SU-DHL-6 (cell line): ENCODE measurements at regions not wholly inside any gene's neighbourhood (a gene's known extent, or its start where the extent isn't known, plus 50 kb on each side); places are given as distances from the start of the nearest gene placed in this dataset.

Experiments used
- H2AFZ ChIP-seq: fragments of 200-600 bp; sonication (generic); 2 replicates; pipeline ENCODE4 v1.6.1; 2014; ENCODE audit warnings: low read depth, mild to moderate bottlenecking, moderate library complexity, mixed read lengths, antibody characterized with exemption, low read length; ENCODE audit not compliant: severe bottlenecking
- H3F3A ChIP-seq: fragments of 200-600 bp; shearing (Covaris generic); 2 replicates; pipeline ENCODE4 v1.6.0; 2016; ENCODE audit warnings: antibody characterized with exemption, mild to moderate bottlenecking; ENCODE audit not compliant: insufficient read depth
- H3K27ac ChIP-seq: fragments of 200-600 bp; sonication (generic); 2 replicates; pipeline ENCODE4 v1.5.1; 2016; ENCODE audit warnings: low read depth, mild to moderate bottlenecking, low read length, moderate library complexity, mixed read lengths
- H3K27me3 ChIP-seq: fragments of 200-600 bp; sonication (generic), shearing (Covaris generic); 2 replicates; pipeline ENCODE4 v1.6.0; 2014; ENCODE audit warnings: mild to moderate bottlenecking, low read length
- H3K36me3 ChIP-seq: fragments of 200-600 bp; sonication (generic); 2 replicates; pipeline ENCODE4 v1.6.1; 2014; ENCODE audit warnings: mild to moderate bottlenecking, low read length, mixed read lengths
- H3K4me2 ChIP-seq: fragments of 300-600, 200-600 bp; shearing (Covaris generic), sonication (generic); 2 replicates; pipeline ENCODE4 v1.6.0; 2014; ENCODE audit warnings: low read length, low read depth, mild to moderate bottlenecking; ENCODE audit not compliant: poor library complexity, severe bottlenecking
- H3K4me3 ChIP-seq: fragments of 200-600 bp; sonication (generic); 2 replicates; pipeline ENCODE4 v1.5.1; 2014; ENCODE audit warnings: antibody characterized with exemption, low read length, mild to moderate bottlenecking, mixed read lengths; ENCODE audit not compliant: insufficient read depth, poor library complexity, severe bottlenecking
- H3K79me2 ChIP-seq: fragments of 200-600 bp; sonication (generic); 2 replicates; pipeline ENCODE4 v1.6.1; 2014; ENCODE audit warnings: mild to moderate bottlenecking, low read length, moderate library complexity; ENCODE audit not compliant: insufficient read depth
- H3K9ac ChIP-seq: fragments of 200-600 bp; sonication (generic); 2 replicates; pipeline ENCODE4 v1.7.0; 2014; ENCODE audit warnings: mild to moderate bottlenecking, low read length
- H3K9me2 ChIP-seq: fragments of 200-600 bp; sonication (generic); replicated peaks from 2 replicates; pipeline ENCODE4 v1.6.1; 2014; ENCODE audit warnings: low read length; ENCODE audit not compliant: insufficient read depth
- H3K9me3 ChIP-seq: fragments of 200-600 bp; sonication (generic); 2 replicates; pipeline ENCODE4 v1.6.1; 2014; ENCODE audit warnings: low read length, mixed read lengths; ENCODE audit not compliant: insufficient read depth
- H4K20me1 ChIP-seq: fragments of 200-600 bp; sonication (generic); 2 replicates; pipeline ENCODE4 v1.6.1; 2014; ENCODE audit warnings: low read depth, mild to moderate bottlenecking, antibody characterized with exemption, low read length, moderate library complexity, mixed read lengths
- EZH2phosphoT487 ChIP-seq: fragments of 200-600 bp; sonication (generic), shearing (Covaris generic); conservative IDR thresholded peaks from 2 replicates; pipeline ENCODE4 v1.6.1; 2018; ENCODE audit warnings: mild to moderate bottlenecking, antibody characterized with exemption, low read length, moderate library complexity, mixed read lengths
- TF ChIP-seq, protein P1 (sequence below): fragments of 200-600 bp; sonication (generic); IDR thresholded peaks from one replicate; pipeline ENCODE4 v1.5.1; 2017; ENCODE audit warnings: antibody characterized with exemption, mild to moderate bottlenecking, low read length, moderate library complexity; ENCODE audit not compliant: insufficient read depth, poor library complexity, severe bottlenecking

DNA sequence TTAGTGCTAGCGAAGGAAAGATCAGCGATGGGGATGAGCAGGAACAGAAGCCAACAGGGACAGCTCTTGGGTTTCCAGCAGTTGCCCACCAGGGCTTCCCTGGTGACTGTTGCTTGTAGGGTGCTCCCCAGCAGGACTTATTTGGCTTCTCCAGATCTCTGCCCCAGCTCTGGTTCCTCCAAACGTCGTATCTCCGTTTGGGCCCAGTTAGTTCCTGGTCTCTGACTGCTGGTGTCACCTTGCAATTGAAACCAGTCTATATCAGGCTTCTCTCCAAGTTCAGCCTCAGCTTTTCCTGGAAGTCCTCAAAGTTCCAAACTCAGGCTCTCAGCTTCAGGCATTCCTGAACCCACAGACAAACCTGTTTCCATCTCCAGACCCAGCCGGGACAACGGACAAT, 70.8 kb upstream of the NXT1 start:
- H3K27me3 ChIP-seq = no peaks in the 10 kb centered on the region
- H3K9me3 ChIP-seq = no peaks in the 10 kb centered on the region
- no peak overlapping the region for H2AFZ ChIP-seq
- H3K4me2 ChIP-seq = no peak overlapping the region
- no peak overlapping the region for H3K27ac ChIP-seq
- no peaks in the 10 kb centered on the region for H4K20me1 ChIP-seq
- H3K4me3 ChIP-seq = no peak overlapping the region
- no peaks in the 10 kb centered on the region for H3K79me2 ChIP-seq
- H3K9me2 ChIP-seq = no peaks in the 10 kb centered on the region
- no peaks in the 10 kb centered on the region for H3K36me3 ChIP-seq
- H3F3A ChIP-seq = no peaks in the 10 kb centered on the region
- no peak overlapping the region for H3K9ac ChIP-seq
- no peak for TF ChIP-seq EZH2phosphoT487
- TF ChIP-seq, protein P1, sequence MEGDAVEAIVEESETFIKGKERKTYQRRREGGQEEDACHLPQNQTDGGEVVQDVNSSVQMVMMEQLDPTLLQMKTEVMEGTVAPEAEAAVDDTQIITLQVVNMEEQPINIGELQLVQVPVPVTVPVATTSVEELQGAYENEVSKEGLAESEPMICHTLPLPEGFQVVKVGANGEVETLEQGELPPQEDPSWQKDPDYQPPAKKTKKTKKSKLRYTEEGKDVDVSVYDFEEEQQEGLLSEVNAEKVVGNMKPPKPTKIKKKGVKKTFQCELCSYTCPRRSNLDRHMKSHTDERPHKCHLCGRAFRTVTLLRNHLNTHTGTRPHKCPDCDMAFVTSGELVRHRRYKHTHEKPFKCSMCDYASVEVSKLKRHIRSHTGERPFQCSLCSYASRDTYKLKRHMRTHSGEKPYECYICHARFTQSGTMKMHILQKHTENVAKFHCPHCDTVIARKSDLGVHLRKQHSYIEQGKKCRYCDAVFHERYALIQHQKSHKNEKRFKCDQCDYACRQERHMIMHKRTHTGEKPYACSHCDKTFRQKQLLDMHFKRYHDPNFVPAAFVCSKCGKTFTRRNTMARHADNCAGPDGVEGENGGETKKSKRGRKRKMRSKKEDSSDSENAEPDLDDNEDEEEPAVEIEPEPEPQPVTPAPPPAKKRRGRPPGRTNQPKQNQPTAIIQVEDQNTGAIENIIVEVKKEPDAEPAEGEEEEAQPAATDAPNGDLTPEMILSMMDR = no peak

DNA sequence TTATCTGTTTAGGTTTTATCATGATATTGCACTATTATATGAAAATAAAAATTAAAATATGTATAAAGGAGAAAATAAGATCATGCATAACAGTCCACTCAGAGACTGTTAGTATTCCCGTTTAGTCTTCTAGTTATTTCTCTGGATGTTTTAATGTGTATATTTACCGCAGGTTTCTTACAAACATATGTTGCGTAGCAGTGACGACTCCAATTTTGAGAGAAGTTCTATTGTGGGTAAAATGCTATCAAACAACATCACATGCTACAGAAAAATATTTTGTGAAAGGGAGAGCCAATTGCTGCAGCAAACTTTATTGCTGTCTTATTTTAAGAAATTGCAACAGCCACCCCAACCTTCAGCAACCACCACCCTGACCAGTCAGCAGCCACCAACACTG, 72.4 kb upstream of the NXT1 start:
- no peak overlapping the region for H3K4me3 ChIP-seq
- no peaks in the 10 kb centered on the region for H3K36me3 ChIP-seq
- no peak for TF ChIP-seq EZH2phosphoT487
- TF ChIP-seq, protein P1 = no peak
- H3F3A ChIP-seq = no peaks in the 10 kb centered on the region
- no peak overlapping the region for H3K9ac ChIP-seq
- no peak overlapping the region for H3K27ac ChIP-seq
- H3K9me2 ChIP-seq = no peaks in the 10 kb centered on the region
- no peak overlapping the region for H3K4me2 ChIP-seq
- H3K79me2 ChIP-seq = no peaks in the 10 kb centered on the region
- no peaks in the 10 kb centered on the region for H3K9me3 ChIP-seq
- H2AFZ ChIP-seq = no peak overlapping the region
- H4K20me1 ChIP-seq = no peaks in the 10 kb centered on the region
- no peaks in the 10 kb centered on the region for H3K27me3 ChIP-seq

- Histone ChIP-seq H3K36me3 (no peaks in the 10 kb centered on the region), H2AFZ (no peak overlapping the region), H3K4me2 (no peak overlapping the region), H3F3A (no peaks in the 10 kb centered on the region), H3K79me2 (no peaks in the 10 kb centered on the region), H3K9me2 (no peaks in the 10 kb centered on the region), H3K9ac (no peak overlapping the region), H3K4me3 (no peak overlapping the region), H3K27ac (no peak overlapping the region), H3K9me3 (no peaks in the 10 kb centered on the region), H4K20me1 (no peaks in the 10 kb centered on the region), H3K27me3 (no peaks in the 10 kb centered on the region)
- TF ChIP-seq EZH2phosphoT487 = no peak
- TF ChIP-seq, protein P1 = no peak
Measured at GRCh38 chr20:23277316-23277715, 73.3 kb upstream of the NXT1 start.
